Osteoblast (primary cell): ENCODE measurements at regions not wholly inside any gene's neighbourhood (a gene's known extent, or its start where the extent isn't known, plus 50 kb on each side); places are given as distances from the start of the nearest gene placed in this dataset.
A peak's percentile ranks its signal among the peaks of the same experiment; 100 is the strongest.

Experiments used
- DNase-seq: peaks from one replicate; pipeline ENCODE4 v3.0.0; 2011; ENCODE audit warnings: low spot score, mixed read lengths; ENCODE audit not compliant: insufficient read length; ENCODE audit errors: missing footprints
- H2AFZ ChIP-seq: 2 replicates; pipeline ENCODE4 v1.6.0; 2011; ENCODE audit warnings: mild to moderate bottlenecking, low read length
- H3K27ac ChIP-seq: 2 replicates; pipeline ENCODE4 v1.5.1; 2011; ENCODE audit warnings: mild to moderate bottlenecking, low read depth, low read length, moderate library complexity
- H3K27me3 ChIP-seq: 2 replicates; pipeline ENCODE4 v1.6.0; 2012; ENCODE audit warnings: mild to moderate bottlenecking, control low read depth, inconsistent platforms, low read length, moderate library complexity; ENCODE audit not compliant: insufficient read depth
- H3K36me3 ChIP-seq: 2 replicates; pipeline ENCODE4 v1.5.1; 2011; ENCODE audit warnings: mild to moderate bottlenecking, low read length, control low read depth, moderate library complexity; ENCODE audit not compliant: insufficient read depth
- H3K4me1 ChIP-seq: 2 replicates; pipeline ENCODE4 v1.5.1; 2011; ENCODE audit warnings: mild to moderate bottlenecking, low read length, control low read depth, moderate library complexity; ENCODE audit not compliant: insufficient read depth
- H3K4me2 ChIP-seq: 2 replicates; pipeline ENCODE4 v1.6.0; 2011; ENCODE audit warnings: mild to moderate bottlenecking, low read length; ENCODE audit not compliant: insufficient read depth
- H3K4me3 ChIP-seq: fragments of 200-600 bp; sonication (generic); 3 replicates; pipeline ENCODE4 v1.5.1; 2012; ENCODE audit warnings: mild to moderate bottlenecking, low read length, inconsistent platforms; ENCODE audit not compliant: insufficient read depth
- H3K79me2 ChIP-seq: 2 replicates; pipeline ENCODE4 v1.6.0; 2012; ENCODE audit warnings: mild to moderate bottlenecking, low read length, control low read depth, inconsistent platforms; ENCODE audit not compliant: insufficient read depth
- H3K9me3 ChIP-seq: 2 replicates; pipeline ENCODE4 v1.5.1; 2011; ENCODE audit warnings: low read depth, low read length, control low read depth
- H4K20me1 ChIP-seq: 2 replicates; pipeline ENCODE4 v1.6.0; 2012; ENCODE audit warnings: mild to moderate bottlenecking, low read length, control low read depth; ENCODE audit not compliant: insufficient read depth
- CTCF ChIP-seq: IDR thresholded peaks from 2 replicates; pipeline ENCODE4 v1.5.1; 2011; ENCODE audit warnings: mild to moderate bottlenecking, low read depth, low read length, moderate library complexity; ENCODE audit errors: extremely low read depth

GRCh38 chr9:22208846-22209585 is 199.9 kb upstream of the CDKN2B start:
- Histone ChIP-seq H3K9me3 (no peaks in the 10 kb centered on the region), H3K4me1 (peaks cover 38% of the 10 kb centered on the region), H3K4me2 (peak overlapping the region; percentile 60), H4K20me1 (no peaks in the 10 kb centered on the region), H3K36me3 (no peaks in the 10 kb centered on the region), H2AFZ (peak overlapping the region; percentile 50), H3K4me3 (no peak overlapping the region), H3K79me2 (no peaks in the 10 kb centered on the region), H3K27me3 (no peaks in the 10 kb centered on the region), H3K27ac (no peak overlapping the region)
- TF ChIP-seq CTCF = no peak
- DNase-seq = no peak

GRCh38 chr9:22210262-22210661 is 201.2 kb upstream of the CDKN2B start:
- peaks cover 48% of the 10 kb centered on the region for H3K4me1 ChIP-seq
- DNase-seq = no peak

GRCh38 chr9:22210936-22211335 is 201.8 kb upstream of the CDKN2B start:
- no peaks in the 10 kb centered on the region for H3K36me3 ChIP-seq
- peak overlapping the region; percentile 28 for H3K4me2 ChIP-seq
- no peak for DNase-seq
- H3K79me2 ChIP-seq = no peaks in the 10 kb centered on the region
- no peak for TF ChIP-seq CTCF
- H3K9me3 ChIP-seq = no peaks in the 10 kb centered on the region
- H4K20me1 ChIP-seq = no peaks in the 10 kb centered on the region
- H3K4me1 ChIP-seq = peaks cover 48% of the 10 kb centered on the region
- H2AFZ ChIP-seq = no peak overlapping the region
- H3K4me3 ChIP-seq = no peak overlapping the region
- peak overlapping the region; percentile 77 for H3K27ac ChIP-seq
- H3K27me3 ChIP-seq = no peaks in the 10 kb centered on the region

More at GRCh38 chr9:22210262-22210661, 201.2 kb upstream of the CDKN2B start:
- H2AFZ ChIP-seq = no peak overlapping the region
- H3K79me2 ChIP-seq = no peaks in the 10 kb centered on the region
- H3K27ac ChIP-seq = peak overlapping the region; percentile 77
- H3K9me3 ChIP-seq = no peaks in the 10 kb centered on the region
- no peaks in the 10 kb centered on the region for H4K20me1 ChIP-seq
- H3K4me2 ChIP-seq = no peak overlapping the region
- no peaks in the 10 kb centered on the region for H3K36me3 ChIP-seq
- H3K4me3 ChIP-seq = no peak overlapping the region
- no peaks in the 10 kb centered on the region for H3K27me3 ChIP-seq
- no peak for TF ChIP-seq CTCF

- no peaks in the 10 kb centered on the region for H4K20me1 ChIP-seq
- H3K4me2 ChIP-seq = peak overlapping the region; percentile 28
- H3K4me1 ChIP-seq = peaks cover 52% of the 10 kb centered on the region
- H3K27me3 ChIP-seq = no peaks in the 10 kb centered on the region
- H3K79me2 ChIP-seq = no peaks in the 10 kb centered on the region
- TF ChIP-seq CTCF = no peak
- H3K4me3 ChIP-seq = no peak overlapping the region
- no peaks in the 10 kb centered on the region for H3K9me3 ChIP-seq
- no peaks in the 10 kb centered on the region for H3K36me3 ChIP-seq
- peak overlapping the region; percentile 77 for H3K27ac ChIP-seq
- peak; percentile 81 for DNase-seq
- no peak overlapping the region for H2AFZ ChIP-seq
Observed at GRCh38 chr9:22211588-22212360, 202.7 kb upstream of the CDKN2B start.
